NCI-H2227 (cell line): ENCODE measurements at regions not wholly inside any gene's neighbourhood (a gene's known extent, or its start where the extent isn't known, plus 50 kb on each side); places are given as distances from the start of the nearest gene placed in this dataset.

Experiments used
- DNase-seq: peaks from one replicate; lab custom pipeline; 2025; ENCODE audit not compliant: unreplicated experiment; lab: John Stamatoyannopoulos, UW

DNA sequence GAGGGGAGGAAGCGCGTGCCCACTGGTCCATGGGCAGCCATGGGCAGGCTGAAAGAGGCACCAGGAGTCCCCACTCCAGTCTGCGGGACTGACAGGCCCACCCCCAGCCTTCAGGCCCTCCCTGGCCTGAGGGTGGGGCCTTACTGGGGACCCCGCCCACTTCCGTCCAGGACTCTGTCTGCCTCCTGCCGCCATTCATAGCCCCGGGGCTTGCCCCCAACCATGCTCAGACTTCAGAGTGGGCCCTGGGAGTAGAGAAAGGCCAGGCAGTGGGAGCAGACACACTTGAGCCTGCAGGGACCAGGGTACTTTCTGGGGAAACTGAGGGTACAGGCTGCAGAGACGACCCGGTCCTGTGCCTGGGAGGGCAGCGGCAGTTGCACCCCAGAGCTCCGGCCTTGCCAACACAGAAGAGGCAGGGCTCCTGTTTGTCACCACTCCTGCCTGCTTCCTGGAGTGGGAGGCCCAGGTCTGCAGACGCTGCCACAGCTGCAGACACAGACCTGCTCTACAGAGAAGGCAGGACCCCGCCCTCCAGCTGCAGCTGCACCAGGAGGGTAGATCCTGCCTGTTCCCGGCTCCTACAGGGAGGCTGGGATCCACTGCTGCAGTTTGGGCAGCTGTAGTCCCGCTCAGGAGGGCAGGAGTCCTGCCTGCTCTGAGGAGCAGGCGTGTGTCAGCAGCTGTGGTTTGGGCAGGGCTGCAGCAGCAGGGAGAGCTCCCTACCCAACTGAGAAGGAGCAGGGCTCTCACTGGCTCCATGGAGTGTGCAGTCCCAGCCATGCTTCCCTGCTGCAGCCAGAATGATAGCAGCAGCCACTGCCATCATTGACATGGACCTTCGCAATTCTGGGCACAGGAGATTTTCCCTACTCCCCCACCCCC is 387.9 kb upstream of the ANO3 start:
- DNase-seq = no peak

DNA sequence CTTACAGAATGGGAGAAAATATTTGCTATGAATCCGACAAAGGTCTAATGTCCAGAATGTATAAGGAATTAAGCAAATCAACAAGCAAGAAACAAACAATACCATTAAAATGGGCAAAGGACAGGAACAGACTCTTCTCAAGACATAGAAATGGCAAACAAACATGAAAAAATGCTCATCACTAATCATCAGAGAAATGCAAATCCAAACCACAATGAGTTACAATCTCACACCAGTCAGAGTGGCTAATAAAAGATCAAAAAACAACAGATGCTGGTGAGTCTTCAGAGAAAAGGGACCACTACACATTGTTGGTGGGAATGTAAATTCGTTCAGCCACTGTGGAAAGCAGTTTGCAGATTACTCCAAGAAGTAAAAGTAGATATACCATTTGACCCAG is 382.0 kb upstream of the ANO3 start:
- no peak for DNase-seq

DNA sequence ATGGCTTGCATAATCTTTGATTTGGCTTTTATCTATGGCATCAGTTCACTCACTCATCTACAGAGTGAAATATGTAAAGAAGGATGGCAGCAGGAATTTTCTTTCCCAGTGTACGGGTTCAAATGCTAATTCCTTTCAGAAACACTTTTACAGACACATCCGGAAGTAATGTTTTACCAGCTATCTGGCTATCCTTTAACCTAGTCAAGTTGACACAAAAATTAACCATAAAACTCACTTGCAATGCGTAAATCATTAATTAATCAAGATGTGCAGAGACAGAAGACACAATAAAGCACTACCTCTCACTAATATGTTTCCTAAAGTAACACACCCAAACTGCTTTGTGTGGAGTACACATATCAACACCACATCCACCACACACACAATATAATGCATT is 378.9 kb upstream of the ANO3 start:
- no peak for DNase-seq

GRCh38 chr11:25958045-25958444 is 373.9 kb upstream of the ANO3 start:
- no peak for DNase-seq

DNA sequence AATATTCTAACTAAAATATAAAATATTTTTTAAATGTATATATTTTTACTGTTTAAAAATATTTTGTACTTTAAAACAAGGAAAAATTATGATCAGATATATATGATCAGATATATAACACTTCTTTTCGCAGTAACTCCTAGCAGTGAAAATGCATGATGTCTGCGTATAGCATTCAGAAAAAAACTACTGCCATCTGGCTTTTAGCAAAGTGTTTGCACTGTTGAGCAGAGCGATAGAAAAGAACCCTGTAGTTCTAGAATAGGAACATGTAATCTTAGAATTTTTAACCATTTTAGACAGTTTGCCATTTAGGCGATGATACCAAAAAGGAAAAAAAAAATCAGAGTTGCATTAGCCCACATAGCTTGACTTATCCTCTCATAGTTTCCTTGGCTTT is 370.4 kb upstream of the ANO3 start:
- DNase-seq = no peak

GRCh38 chr11:25970726-25971508 is 361.0 kb upstream of the ANO3 start:
- no peak for DNase-seq

DNA sequence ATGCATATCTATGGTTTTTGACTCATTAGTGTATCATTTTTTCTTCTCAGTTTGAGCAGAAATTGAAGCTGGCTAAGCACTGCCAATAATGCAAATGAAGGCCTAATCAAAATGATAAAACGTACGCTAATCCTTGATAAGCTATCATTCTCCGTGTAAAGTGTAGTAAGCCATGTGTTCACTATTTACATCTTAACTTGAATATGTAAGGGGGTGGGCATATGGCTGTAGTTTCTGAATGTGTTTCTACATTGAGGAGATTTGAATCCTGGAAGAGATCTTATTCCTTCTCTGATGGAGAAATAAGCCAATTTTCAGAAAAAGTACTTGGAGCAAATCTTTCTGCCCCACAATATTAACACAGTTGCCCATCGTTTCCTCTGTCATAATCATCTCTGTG is 351.8 kb upstream of the ANO3 start:
- no peak for DNase-seq

DNA sequence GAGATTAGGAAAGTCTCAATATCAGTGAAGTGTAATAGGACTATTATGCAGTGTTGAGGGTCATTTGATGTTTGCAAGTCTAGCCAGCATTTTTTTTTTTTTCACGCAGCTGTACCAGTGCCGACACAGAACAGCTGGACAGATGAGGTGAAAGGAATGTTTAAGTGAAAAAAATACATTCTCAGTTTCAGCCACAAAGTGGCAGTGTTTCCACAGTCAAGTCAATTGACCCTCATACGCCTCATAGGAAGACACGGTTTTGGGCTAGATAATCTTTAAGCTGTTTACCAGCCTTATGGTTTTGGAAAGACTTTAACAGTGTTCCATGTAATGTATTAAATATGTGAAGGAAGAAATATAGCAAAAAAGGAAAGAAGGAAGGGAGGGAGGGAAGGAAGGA is 349.9 kb upstream of the ANO3 start:
- DNase-seq = peak; percentile 57

- no peak for DNase-seq
Observed at GRCh38 chr11:25983280-25983679, 348.6 kb upstream of the ANO3 start.

DNA sequence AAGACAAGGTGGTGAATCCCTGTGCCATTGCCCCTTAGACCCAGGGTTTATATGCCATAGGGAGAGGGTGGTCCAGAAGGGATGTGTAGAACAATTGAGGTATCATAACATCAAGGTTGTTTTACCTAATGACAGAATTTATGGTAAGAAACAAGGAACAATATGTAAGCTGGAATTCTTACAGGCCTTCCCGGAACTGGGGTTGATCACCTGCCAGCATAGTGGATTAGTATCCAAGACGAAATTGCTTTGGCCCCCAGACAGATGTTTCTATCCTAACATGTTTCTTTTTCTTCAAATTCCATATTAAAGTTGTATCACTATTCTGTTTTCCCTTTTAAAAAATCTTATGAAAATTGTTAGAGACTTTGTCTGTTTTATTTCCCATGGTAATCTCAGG is 343.8 kb upstream of the ANO3 start:
- DNase-seq = no peak

DNA sequence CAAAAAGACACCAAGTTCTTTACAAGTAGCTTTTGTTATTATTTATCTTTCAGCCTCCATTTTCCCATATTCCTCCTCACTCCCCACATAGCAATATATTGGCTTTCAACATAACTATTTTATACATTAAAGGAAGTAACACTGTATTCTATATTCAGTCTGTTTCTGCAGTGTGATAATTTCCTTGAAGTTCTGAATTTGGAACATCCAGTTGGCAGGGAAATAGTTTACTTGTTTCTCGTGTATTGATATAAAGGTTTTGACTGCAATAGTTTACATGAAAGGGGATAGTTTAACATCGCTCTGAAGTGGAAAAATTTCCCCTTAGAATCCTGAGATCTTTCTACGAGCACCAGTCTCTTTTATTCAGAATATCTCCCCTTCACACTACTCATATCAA is 341.5 kb upstream of the ANO3 start:
- no peak for DNase-seq

GRCh38 chr11:25991476-25991875 is 340.5 kb upstream of the ANO3 start:
- no peak for DNase-seq

DNA sequence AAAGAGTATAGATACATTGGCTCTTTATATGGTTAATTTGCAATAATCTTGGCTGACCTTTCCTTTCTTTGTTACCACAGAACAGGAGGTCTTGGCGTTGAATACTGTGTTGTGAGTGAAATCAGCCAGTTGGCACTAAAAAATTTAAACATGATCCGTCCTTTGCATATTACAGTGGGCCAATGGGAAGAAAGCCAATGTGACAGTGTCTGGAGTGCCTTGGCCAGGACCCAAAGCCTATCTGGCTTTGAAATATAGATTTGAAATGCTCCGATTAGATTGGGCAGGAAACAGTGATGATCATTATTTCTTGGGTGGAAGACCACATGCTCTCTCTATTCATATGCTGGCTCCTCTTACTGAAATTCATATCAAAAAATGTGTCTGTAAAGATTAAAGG is 339.6 kb upstream of the ANO3 start:
- no peak for DNase-seq

GRCh38 chr11:25993016-25993415 is 338.9 kb upstream of the ANO3 start:
- no peak for DNase-seq

DNA sequence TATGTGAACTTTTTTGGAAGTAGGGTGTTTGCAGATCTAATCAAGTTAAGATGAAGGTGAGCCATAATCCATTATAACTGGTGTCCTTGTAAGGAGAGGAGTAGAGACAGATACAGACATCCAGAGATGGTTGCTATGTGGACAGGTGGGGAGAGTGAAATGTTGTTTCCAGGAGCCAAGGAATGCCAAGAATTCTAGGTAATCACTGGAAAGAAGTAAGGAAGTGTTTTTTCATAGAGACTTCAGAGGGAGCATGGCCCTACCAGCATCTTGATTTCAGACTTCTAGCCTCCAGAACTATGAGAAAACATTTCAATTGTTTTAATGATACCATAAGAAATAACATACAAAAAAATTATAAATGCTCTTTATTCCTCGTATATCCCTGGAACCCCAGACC is 320.5 kb upstream of the ANO3 start:
- DNase-seq = no peak

GRCh38 chr11:26014456-26015115 is 317.3 kb upstream of the ANO3 start:
- DNase-seq = no peak

- DNase-seq = no peak
Observed at GRCh38 chr11:26017322-26017860, 314.5 kb upstream of the ANO3 start.

GRCh38 chr11:26017903-26018302 is 314.0 kb upstream of the ANO3 start:
- DNase-seq = no peak

DNA sequence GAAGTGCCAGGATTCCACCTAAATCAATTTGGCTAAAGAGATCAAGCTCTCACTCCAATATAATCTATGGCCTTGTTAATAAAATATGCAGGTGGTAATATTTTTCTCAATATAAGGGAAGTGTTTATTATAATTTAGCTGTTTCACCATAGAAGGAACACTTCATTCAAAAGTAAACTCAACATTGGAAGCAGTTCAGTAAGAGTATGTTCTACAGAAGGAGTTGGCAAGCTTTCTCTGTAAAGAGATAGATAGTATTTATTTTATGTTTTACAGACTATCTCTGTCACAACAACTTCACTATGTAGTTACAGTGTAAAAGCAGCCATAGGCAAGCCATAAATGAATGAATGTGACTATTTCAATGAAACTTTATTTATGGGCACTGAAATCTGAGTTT is 313.6 kb upstream of the ANO3 start:
- DNase-seq = no peak

DNA sequence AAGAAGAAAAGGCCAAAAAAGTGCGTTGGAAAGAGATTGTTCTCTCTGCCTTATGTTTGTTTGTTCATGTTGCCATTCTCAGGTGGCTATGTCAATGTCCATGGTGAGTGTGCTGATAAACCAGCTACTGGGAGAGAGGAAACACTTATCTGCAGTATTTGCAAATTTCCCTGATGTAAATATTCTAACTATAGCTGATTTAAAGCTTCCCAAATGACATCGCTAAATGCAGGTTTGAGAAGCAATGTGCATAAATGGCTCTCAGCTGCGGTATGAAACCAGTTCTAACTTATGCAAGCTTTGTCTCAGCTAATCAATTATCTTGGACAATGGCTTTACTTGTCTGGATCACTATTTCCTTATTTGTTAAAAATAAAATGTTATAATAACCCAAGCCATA is 312.5 kb upstream of the ANO3 start:
- no peak for DNase-seq

DNA sequence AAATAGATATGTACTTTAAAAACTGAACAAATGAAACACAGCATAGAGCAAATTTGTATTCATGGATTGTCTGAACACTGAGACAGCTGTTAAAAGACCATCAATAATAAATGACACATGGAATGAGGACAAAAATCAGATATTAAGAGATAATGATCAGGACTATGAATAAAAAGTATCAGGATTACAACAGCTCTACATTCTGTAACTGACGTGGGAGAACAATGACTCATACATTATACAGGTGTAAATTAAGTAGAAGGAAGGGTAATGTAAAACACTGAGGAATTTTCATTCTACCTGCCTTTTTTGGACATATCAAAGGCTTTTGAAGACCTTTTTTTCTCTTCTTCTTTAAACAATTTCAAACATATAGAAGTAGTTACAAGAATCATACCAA is 310.9 kb upstream of the ANO3 start:
- no peak for DNase-seq

GRCh38 chr11:26023057-26023456 is 308.9 kb upstream of the ANO3 start:
- no peak for DNase-seq
